HG03108 (cell line): ENCODE measurements at regions not wholly inside any gene's neighbourhood (a gene's known extent, or its start where the extent isn't known, plus 50 kb on each side); places are given as distances from the start of the nearest gene placed in this dataset.

ENCODE experiments used
- ATAC-seq: cut with Tn5 transposase; IDR thresholded peaks from one replicate; pipeline ENCODE4 v1.9.1; 2021; ENCODE audit warnings: moderate library complexity; ENCODE audit not compliant: unreplicated experiment

- no peak for ATAC-seq
Observed at GRCh38 chr6:2468601-2468955, 223.2 kb upstream of the GMDS start.

GRCh38 chr6:2467929-2468600 is 222.7 kb upstream of the GMDS start:
- no peak for ATAC-seq

GRCh38 chr6:2465336-2465735 is 219.9 kb upstream of the GMDS start:
- ATAC-seq, result no peak

GRCh38 chr6:2464641-2465040 is 219.2 kb upstream of the GMDS start:
- ATAC-seq, result no peak

- ATAC-seq, result no peak
Observed at GRCh38 chr6:2462831-2463230, 217.4 kb upstream of the GMDS start.

- no peak for ATAC-seq
Observed at GRCh38 chr6:2460216-2460745, 214.9 kb upstream of the GMDS start.

- ATAC-seq, result no peak
Observed at GRCh38 chr6:2454180-2454579, 208.8 kb upstream of the GMDS start.

GRCh38 chr6:2450546-2450945 is 205.1 kb upstream of the GMDS start:
- no peak for ATAC-seq

- ATAC-seq, result no peak
Observed at GRCh38 chr6:2449572-2449940, 204.2 kb upstream of the GMDS start.

- ATAC-seq, result no peak
Observed at GRCh38 chr6:2448826-2449571, 203.6 kb upstream of the GMDS start.

- no peak for ATAC-seq
Observed at GRCh38 chr6:2447931-2448330, 202.5 kb upstream of the GMDS start.

- ATAC-seq, result no peak
Observed at GRCh38 chr6:2447318-2447920, 202.0 kb upstream of the GMDS start.

- ATAC-seq, result no peak
Observed at GRCh38 chr6:2441601-2442475, 196.4 kb upstream of the GMDS start.

GRCh38 chr6:2440516-2440915 is 195.1 kb upstream of the GMDS start:
- ATAC-seq, result no peak

- ATAC-seq, result no peak
Observed at GRCh38 chr6:2439632-2440031, 194.2 kb upstream of the GMDS start.

- ATAC-seq, result no peak
Observed at GRCh38 chr6:2439082-2439481, 193.7 kb upstream of the GMDS start.

- ATAC-seq, result no peak
Observed at GRCh38 chr6:2436410-2437154, 191.2 kb upstream of the GMDS start.

GRCh38 chr6:2435323-2435722 is 189.9 kb upstream of the GMDS start:
- ATAC-seq, result no peak

- no peak for ATAC-seq
Observed at GRCh38 chr6:2434912-2435311, 189.5 kb upstream of the GMDS start.

- no peak for ATAC-seq
Observed at GRCh38 chr6:2434116-2434515, 188.7 kb upstream of the GMDS start.
